GM21723 (cell line): ENCODE measurements at regions not wholly inside any gene's neighbourhood (a gene's known extent, or its start where the extent isn't known, plus 50 kb on each side); places are given as distances from the start of the nearest gene placed in this dataset.

Experiments used
- ATAC-seq: cut with Tn5 transposase; IDR thresholded peaks from one replicate; pipeline ENCODE4 v1.9.1; 2021; ENCODE audit warnings: mild to moderate bottlenecking, moderate library complexity; ENCODE audit not compliant: unreplicated experiment

DNA sequence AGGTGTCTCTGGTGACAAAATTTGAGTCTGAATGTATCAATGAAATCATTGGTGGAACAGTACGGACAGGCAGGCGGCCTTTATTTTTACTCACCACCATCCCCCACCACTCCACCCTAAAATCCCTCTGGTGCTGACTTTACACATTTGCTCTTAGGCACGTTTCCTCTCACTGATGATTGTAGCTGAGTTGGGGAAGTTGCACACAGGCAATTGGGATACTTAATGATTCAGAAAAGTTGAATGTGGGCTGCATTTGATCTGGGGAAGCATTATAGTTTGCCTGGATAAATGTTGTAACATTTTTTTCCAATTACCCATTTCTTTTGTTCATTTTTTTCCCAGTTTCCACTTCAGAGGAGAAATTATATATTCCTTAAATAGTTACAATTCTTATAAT lies 658.4 kb downstream of the TLR4 start:
- no peak for ATAC-seq

DNA sequence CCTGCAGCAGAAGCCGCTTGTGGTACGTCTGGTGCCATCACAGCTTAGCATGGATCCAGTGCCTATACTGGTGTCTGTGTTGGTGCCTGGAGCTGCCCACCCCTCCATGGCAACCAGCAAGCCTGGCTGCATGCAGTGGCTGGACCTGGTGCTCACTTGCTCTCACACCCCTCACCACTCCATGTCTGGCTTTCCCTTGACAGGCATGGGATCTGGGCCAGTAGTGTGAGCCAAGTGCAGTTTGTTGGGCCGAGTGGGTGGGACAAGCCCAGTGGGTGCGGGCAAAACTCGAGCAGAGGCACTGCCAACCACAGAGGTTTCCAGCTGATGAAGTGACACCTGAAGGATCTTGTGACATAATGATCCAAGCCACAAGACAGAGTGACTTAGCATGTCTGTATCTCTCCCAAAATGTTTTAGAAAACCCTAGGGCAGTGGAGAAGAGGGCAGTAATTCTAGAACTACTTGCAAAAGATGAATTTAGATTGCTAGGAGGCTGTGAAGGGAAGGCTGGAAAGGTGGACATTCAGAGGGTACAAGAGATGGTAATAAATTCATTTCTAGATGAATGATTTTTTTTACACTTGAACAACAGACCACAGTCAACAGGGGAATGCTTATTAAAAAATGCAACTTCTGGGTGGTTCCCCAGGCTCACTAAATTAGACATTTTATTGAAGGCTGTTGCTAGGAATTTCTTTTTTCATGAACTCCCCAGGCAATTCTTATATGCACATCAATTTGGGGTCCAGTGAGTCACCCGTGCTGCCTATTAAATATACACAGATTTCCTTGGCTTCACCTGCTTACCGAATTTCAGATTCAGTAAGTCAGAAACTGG lies 660.3 kb downstream of the TLR4 start:
- ATAC-seq = no peak

DNA sequence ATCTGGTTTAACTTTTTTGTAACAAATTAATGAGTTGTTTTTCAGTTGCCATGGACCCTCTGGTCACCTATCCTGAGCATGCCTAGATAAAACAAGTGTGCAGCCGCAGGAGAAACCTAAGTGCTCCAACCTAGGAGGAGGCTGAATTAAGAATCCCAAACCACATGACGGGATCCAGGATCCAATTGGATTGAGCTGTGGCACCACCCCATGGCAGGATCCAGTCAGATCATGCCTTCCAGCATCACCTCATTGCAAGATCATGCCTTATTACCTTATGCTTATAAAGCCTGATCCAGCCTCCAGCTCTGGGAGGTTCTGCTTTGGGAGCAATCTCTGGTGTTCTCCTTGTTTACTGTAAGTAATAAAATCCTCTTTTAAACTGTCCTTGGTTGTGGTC lies 662.0 kb downstream of the TLR4 start:
- ATAC-seq = no peak

DNA sequence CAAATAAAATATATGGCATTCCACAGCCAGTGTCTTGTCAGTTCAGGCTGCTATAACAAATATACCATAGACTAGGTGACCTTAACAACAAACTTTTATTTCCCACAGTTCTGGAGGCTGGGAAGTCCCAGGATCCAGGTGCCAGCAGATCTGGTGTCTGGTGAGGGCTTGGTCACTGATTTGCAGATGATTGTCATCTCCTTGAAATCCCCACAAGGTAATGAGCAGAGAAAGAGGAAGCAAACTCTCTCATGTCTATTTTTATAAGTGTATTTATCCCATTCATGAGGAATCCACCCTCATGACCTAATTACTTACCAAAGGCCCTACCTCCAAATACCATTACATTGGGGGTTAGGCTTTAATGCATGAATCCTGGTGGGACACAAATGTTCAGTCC lies 663.2 kb downstream of the TLR4 start:
- no peak for ATAC-seq

DNA sequence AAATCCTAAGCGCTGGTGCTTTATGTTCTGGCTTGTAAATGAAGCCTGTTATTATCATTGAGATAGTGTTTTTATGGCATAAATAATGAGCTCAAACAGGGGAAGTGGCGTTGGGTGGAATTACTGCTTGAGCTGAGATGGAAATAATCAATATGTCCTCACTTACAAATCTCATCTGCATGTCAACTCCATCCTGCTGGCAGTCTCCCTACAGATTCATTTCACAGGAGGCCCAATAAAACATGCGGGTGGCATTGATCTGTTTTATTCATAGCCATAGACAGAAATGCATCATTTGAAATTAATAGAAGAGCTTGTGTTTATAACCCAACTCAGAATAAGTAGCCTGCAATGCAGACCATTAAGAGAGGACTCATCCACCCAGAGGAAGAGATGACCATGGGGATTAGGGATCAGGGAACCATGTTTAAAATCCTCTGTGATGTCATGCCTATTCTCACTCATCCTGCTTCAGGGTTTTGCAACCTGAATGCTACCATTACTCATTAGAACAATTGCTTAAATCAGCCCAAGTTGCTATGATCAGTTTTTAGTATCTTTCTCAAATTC lies 680.4 kb downstream of the TLR4 start:
- no peak for ATAC-seq

DNA sequence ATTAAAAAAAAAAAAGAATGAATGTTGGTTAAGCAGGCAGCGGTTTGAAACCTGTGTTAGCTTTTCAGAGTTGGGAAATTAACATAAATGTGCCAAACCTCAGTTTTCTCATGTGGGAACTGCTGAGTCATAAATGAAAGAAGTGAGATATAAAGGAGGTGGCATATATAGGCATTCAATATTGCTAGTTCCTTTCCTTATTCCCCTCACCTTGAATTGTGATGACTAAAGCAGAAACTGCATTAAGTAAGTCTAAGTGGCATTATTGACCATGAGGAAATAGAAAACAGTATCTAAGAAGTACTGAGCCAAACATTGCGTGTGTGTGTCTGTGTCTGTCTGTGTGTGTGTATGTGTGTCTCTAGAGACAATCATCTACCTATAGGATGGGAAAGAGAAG lies 691.2 kb downstream of the TLR4 start:
- no peak for ATAC-seq

DNA sequence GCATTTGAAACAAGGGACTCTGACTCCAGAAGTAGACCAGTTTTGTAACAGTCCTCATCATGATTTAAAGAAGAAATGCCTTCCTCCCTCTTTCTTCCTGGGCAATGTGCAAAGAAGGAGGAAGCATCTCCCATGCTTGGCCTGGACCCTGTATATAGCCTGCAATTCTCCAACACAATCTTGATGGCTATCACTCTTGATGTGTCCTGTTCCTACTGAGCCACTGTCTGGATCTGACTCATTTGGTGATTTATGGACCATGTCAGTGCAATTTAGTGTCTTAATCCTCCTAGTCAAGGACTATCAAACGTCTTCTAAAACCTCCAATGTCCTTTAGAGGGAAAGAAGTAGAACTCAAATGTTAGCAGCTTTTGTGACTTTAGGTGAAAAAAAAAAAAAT lies 697.3 kb downstream of the TLR4 start:
- ATAC-seq = no peak

DNA sequence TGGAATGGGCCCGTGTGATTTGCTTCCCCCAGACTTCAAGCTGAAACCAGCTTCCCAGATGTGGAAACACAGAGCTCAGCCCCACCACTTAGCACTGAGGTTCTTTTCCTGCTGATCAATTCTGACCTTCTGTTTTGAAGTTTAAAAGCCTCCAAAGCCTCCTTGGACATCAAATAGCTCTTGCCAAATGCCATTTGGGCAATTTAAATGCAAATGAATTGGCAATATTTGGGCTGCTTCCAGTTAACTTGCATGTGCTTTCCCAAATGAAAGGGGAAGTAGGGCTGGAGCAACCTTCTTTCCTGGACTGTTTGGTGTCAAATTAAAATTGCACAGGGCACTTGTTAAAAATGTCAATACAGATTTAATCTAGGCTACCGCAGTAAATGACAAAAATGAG lies 710.5 kb downstream of the TLR4 start:
- no peak for ATAC-seq

DNA sequence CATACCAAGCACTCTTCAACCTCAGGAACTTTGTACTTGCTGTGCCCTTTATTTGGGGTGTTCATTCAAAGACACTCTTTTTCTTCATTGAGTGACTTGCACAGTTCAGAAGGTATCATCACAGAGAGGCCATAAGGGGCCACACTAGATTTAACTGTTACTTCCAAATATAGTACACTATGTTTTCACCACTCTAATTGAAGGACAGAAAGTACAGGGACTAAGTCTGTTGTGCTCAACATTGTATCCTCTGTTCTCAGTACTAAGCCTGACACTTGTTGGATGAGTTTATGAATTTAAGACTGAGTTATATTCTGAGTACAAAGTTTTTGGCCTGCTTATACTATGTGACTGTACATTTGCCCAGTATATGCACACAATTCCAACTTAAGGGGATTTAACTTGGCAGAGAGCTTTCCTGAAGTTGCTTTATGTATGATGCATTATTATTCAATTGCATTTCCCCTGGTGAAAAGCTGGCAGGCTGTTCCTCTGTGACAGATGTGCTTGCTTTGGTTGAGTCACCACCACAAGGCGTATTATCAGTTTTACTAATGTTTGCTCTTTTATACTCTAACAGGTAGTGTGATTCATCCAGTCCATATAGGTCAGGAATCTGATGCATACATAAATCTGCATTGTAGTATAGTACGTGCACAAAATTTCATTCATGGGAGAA lies 714.8 kb downstream of the TLR4 start:
- no peak for ATAC-seq

DNA sequence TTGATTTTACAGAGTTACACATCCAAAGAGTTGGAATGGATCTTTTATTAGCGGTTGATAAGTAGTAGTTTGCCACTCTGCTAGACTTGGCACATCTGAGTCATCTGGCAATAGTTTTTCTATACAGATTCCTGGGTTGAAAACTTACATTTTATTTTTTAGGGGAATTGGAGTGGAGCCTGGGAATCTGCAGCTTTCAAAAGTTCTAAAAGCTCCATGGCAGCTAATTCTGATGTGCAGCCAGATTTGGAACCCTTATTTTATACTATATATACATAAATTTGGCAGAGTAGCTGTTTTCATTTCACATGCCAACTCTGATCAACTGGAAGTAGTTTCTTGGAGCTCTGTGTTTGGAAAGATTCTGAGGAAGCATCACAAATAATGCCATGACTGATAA lies 715.5 kb downstream of the TLR4 start:
- ATAC-seq = no peak

DNA sequence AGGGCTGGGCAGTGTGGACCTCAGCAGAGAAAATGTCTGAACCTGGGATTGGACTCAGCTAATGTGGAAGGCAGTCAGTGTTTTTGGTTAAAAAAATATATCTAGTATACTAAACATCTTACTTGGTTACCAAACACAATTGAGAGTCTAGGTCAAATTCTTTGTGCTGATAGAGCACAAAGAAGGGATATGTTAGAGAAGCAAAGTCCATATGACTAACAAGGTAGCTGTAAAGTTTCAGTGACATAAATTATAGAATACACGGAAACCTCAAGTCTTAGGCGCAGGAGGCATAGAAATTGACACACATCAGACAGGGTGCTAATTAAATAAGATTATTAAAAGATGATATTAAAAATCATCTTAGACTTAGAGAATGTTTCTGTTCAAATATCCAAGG lies 718.3 kb downstream of the TLR4 start:
- ATAC-seq = no peak

DNA sequence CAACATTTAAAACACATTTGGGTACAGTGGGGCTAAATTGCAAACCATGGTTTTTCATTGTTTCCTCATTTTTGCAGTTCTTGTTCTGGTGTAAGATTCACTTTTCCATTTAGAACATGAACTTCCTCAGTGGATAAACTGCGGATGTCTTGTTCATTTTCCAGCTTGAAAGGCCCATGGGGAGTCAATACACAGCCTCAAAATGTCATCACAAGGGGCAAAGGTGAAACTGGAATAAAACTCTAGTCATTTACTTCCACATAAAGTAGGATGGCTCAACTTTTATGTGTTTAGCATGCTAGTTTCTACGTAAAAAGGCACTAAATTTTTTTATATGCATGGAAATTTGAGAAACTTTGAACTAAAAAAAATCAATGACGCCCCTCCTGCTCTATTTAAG lies 718.8 kb downstream of the TLR4 start:
- ATAC-seq = no peak

DNA sequence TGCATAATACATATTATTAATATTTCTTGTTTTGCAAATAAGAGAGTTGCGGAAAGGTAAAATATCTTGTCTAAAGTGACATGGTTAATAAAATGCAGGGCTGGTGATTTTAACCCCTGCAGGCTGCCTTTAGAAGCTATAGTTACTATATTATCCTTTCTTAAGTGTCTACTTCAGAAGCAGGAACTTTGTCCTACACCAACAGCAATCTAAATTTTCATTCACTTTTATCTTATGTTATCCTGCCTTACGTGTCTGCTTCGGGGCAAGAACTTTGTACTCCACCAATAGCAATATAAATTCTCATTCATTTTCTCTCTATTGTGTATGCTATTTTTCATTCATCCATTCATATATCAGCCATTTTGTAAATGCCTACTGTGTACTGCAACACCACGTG lies 719.5 kb downstream of the TLR4 start:
- no peak for ATAC-seq

DNA sequence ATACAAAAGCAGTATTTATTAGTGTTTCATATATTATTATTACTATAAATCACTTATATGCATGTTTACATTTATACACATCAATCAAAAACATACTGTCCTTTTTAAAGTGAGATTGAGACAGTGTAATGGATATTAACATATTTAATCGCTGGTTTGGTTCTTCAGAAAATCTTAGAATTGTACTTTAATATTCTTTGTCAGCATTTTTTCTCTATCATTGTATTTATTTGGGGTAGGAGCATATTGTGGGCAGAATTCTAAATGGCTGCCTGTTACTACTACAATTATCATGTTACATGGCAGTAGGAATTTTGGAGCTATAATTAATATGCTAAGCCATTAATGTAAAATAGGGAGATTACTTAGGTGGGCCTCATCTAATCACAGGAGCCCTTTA lies 722.6 kb downstream of the TLR4 start:
- ATAC-seq = no peak

DNA sequence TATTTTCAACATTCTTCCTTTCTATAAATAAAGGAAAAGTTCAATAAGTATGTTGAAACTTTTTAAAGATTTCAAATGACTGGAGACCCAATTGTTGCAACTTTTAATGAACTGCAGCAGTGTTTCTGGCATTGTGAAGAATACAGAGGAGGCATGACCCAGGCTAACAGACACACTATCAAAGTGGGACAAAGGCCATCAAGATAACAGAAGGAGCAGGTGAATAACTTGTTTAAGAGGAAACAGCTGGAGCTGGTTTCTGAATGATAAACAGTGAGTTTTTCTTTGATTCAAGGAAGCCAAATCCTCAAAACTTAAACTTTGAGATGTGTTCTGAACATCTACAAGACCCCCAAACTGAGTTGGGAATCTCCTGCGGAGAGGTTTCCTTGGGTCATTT lies 734.6 kb downstream of the TLR4 start:
- ATAC-seq = no peak

DNA sequence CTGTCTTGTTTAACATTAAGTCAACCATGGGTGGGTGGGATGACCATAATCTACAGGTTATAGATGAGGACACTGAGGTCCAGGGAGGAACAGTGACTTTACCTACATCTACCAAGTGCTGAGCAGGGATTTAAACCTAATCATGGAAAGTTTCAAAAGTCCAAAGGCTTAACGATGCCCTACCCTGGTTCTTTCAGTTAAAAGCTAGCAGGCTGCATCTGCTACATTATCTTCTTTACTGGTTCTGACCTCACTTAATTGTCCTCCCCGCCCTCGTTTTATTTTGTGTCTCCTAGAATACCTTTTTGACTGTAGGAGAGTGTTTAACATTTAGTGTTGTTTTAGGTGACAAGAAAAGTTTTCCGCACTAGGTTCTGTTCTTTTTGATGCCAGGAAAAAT lies 735.2 kb downstream of the TLR4 start:
- ATAC-seq = no peak

DNA sequence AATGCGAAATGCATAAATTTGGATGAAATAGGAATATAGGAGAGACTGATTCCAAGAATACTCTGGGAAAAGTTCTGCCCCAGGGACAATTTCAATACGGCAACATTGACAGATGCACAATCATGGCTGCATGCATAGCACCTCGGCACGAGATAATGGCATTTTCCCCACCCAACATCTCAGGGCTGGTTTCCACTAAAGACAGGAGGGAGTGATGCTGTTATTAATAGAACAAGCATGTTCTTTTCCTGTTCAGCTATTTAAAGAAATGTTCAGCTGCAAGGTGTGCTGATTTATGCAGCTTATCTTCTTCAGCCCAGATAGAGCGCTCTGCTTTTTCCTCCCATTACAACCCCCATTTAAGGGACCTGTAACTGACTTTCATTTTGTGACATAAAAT lies 740.2 kb downstream of the TLR4 start:
- ATAC-seq = no peak

DNA sequence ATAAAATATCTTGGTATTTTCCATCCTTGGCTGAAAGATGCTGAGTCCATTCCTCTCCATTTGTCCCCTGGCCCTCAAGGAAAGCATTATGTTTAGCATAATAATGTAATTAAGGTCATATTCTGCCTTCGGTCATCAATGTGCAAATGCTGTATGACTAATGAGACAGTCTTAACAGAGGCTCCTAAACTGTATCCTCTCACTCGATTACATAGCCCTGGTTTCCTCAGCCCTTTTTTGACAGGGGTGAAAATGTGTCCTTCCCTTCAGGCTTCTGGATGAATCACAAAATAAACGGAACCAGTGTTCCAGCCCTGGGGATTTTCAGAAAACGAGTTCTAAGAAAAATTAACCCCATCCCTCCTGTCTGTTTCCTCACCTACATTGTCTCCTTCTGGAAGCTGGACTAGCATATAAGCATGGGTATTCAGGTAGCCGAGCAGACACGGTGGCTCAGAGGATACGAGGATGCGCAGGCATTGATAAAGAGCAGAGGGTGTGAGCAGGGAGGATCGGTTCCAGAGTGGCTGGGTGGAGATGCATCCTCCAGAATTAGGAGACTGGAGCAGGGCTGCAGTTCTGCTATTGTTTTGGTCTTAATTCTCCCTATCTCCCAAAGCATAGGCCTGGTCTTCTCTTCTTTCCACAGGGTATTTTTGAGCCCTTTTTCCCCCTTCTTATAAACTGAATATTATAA lies 742.9 kb downstream of the TLR4 start:
- no peak for ATAC-seq

DNA sequence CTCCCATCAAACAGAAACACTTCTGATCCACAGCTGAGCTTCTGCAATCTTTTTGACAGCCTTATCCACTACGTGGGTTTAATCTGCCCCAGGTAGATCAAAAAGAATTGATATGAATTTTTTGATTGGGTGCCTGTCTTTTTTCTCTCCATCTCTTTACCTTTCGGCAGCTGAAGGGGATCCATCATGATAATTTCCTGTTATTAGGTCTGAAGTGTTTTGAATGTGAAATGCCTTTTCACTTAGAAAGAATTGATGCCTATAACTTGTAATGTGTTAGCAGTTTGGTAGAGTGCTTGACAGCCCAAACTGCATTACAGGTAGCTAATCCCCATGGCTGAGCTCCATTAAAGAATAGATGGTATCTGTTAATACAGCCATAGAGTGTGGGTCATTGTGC lies 745.4 kb downstream of the TLR4 start:
- no peak for ATAC-seq

DNA sequence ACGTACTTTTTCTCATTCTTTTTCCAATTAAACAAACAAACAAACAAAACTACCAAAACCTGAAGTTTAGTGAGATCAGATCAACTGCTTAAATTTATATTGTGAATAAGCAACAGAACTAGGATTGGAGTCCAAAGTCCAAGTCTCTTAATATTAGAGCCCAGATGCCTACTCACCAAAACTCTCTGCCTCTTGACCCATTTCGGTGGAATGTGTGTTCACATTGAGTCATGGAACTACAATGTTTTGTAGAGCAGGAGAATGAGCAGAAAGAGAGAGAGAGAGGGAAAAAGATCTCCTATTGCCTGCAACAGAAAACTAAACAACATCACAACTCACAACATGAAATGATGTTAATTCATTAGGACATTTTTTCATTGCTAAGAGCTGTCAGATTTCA lies 751.1 kb downstream of the TLR4 start:
- no peak for ATAC-seq

DNA sequence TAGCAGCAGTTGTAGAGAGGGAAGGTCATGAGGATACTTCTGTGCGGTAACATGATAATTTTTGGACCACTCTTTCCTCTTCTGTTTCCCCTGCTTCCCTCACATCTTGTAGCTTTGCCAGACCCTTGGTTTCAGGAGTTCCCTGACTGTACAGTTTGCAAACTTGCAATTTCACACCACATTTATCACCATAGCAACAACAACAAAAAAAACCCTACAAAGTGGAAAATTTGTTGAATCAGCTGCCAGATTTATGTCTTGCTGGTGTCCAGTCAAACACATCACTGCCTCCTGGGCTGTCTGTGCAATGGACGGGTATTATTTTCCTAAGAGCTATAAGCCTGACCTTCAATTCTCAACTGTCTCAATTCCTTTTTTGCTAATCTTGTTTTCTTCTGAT lies 751.6 kb downstream of the TLR4 start:
- no peak for ATAC-seq
